IPS-18a (cell line): ENCODE measurements at regions not wholly inside any gene's neighbourhood (a gene's known extent, or its start where the extent isn't known, plus 50 kb on each side); places are given as distances from the start of the nearest gene placed in this dataset.

ENCODE experiments used
- H3K27ac ChIP-seq: one replicate; pipeline ENCODE4 v1.5.1; 2013; ENCODE audit warnings: low read length
- H3K27me3 ChIP-seq: one replicate; pipeline ENCODE4 v1.6.1; 2013; ENCODE audit warnings: mild to moderate bottlenecking, low read length; ENCODE audit not compliant: control insufficient read depth, insufficient read depth
- H3K36me3 ChIP-seq: one replicate; pipeline ENCODE4 v1.6.1; 2013; ENCODE audit warnings: low read depth, low read length; ENCODE audit not compliant: control insufficient read depth
- H3K4me1 ChIP-seq: one replicate; pipeline ENCODE4 v1.6.1; 2013; ENCODE audit warnings: low read depth, low read length; ENCODE audit not compliant: control insufficient read depth
- H3K4me3 ChIP-seq: one replicate; pipeline ENCODE4 v1.5.1; 2013; ENCODE audit warnings: low read length
- H3K9ac ChIP-seq: one replicate; pipeline ENCODE4 v1.6.1; 2013; ENCODE audit warnings: mild to moderate bottlenecking, low read length, moderate library complexity
- H3K9me3 ChIP-seq: one replicate; pipeline ENCODE4 v1.6.1; 2013; ENCODE audit warnings: low read depth, low read length; ENCODE audit not compliant: control insufficient read depth

GRCh38 chr16:85400305-85401205, 212.6 kb upstream of the GSE1 start:
- Histone ChIP-seq H3K27ac (no peak overlapping the region), H3K4me3 (no peak overlapping the region), H3K27me3 (no peaks in the 10 kb centered on the region), H3K9ac (no peak overlapping the region), H3K4me1 (peaks cover 26% of the 10 kb centered on the region), H3K36me3 (no peaks in the 10 kb centered on the region), H3K9me3 (no peaks in the 10 kb centered on the region)

- no peak overlapping the region for H3K27ac ChIP-seq
- no peaks in the 10 kb centered on the region for H3K27me3 ChIP-seq
- no peak overlapping the region for H3K9ac ChIP-seq
- peaks cover 24% of the 10 kb centered on the region for H3K4me1 ChIP-seq
- H3K4me3 ChIP-seq = no peak overlapping the region
- no peaks in the 10 kb centered on the region for H3K9me3 ChIP-seq
- H3K36me3 ChIP-seq = no peaks in the 10 kb centered on the region
Observed at GRCh38 chr16:85401370-85401916, 211.7 kb upstream of the GSE1 start.

GRCh38 chr16:85401917-85402766, 211.0 kb upstream of the GSE1 start:
- Histone ChIP-seq H3K36me3 (no peaks in the 10 kb centered on the region), H3K4me3 (no peak overlapping the region), H3K9ac (no peak overlapping the region), H3K27ac (no peak overlapping the region), H3K27me3 (no peaks in the 10 kb centered on the region), H3K4me1 (peaks cover 20% of the 10 kb centered on the region), H3K9me3 (no peaks in the 10 kb centered on the region)

GRCh38 chr16:85402910-85403692, 210.0 kb upstream of the GSE1 start:
- H3K4me1 ChIP-seq = peaks cover 20% of the 10 kb centered on the region
- no peaks in the 10 kb centered on the region for H3K27me3 ChIP-seq
- H3K9ac ChIP-seq = no peak overlapping the region
- H3K9me3 ChIP-seq = no peaks in the 10 kb centered on the region
- H3K4me3 ChIP-seq = no peak overlapping the region
- H3K27ac ChIP-seq = no peak overlapping the region
- H3K36me3 ChIP-seq = no peaks in the 10 kb centered on the region

- no peaks in the 10 kb centered on the region for H3K27me3 ChIP-seq
- peaks cover 20% of the 10 kb centered on the region for H3K4me1 ChIP-seq
- no peaks in the 10 kb centered on the region for H3K9me3 ChIP-seq
- no peaks in the 10 kb centered on the region for H3K36me3 ChIP-seq
- H3K4me3 ChIP-seq = no peak overlapping the region
- no peak overlapping the region for H3K9ac ChIP-seq
- H3K27ac ChIP-seq = no peak overlapping the region
Observed at GRCh38 chr16:85403693-85404092, 209.4 kb upstream of the GSE1 start.

GRCh38 chr16:85412911-85413520, 200.1 kb upstream of the GSE1 start:
- Histone ChIP-seq H3K4me1 (no peaks in the 10 kb centered on the region), H3K9me3 (no peaks in the 10 kb centered on the region), H3K4me3 (no peak overlapping the region), H3K36me3 (no peaks in the 10 kb centered on the region), H3K27ac (no peak overlapping the region), H3K27me3 (no peaks in the 10 kb centered on the region), H3K9ac (no peak overlapping the region)

GRCh38 chr16:85413691-85414663, 199.1 kb upstream of the GSE1 start:
- H3K27me3 ChIP-seq = no peaks in the 10 kb centered on the region
- H3K27ac ChIP-seq = no peak overlapping the region
- H3K36me3 ChIP-seq = no peaks in the 10 kb centered on the region
- H3K4me3 ChIP-seq = no peak overlapping the region
- no peaks in the 10 kb centered on the region for H3K4me1 ChIP-seq
- H3K9me3 ChIP-seq = no peaks in the 10 kb centered on the region
- no peak overlapping the region for H3K9ac ChIP-seq

GRCh38 chr16:85415196-85416090, 197.7 kb upstream of the GSE1 start:
- Histone ChIP-seq H3K27ac (no peak overlapping the region), H3K9ac (no peak overlapping the region), H3K36me3 (no peaks in the 10 kb centered on the region), H3K4me3 (no peak overlapping the region), H3K4me1 (no peaks in the 10 kb centered on the region), H3K9me3 (no peaks in the 10 kb centered on the region), H3K27me3 (no peaks in the 10 kb centered on the region)

GRCh38 chr16:85416228-85417109, 196.7 kb upstream of the GSE1 start:
- Histone ChIP-seq H3K27ac (no peak overlapping the region), H3K4me1 (no peaks in the 10 kb centered on the region), H3K36me3 (no peaks in the 10 kb centered on the region), H3K9ac (no peak overlapping the region), H3K27me3 (no peaks in the 10 kb centered on the region), H3K9me3 (no peaks in the 10 kb centered on the region), H3K4me3 (no peak overlapping the region)
